GM18909 (cell line): ENCODE measurements at regions not wholly inside any gene's neighbourhood (a gene's known extent, or its start where the extent isn't known, plus 50 kb on each side); places are given as distances from the start of the nearest gene placed in this dataset.

Experiments
- ATAC-seq: cut with Tn5 transposase; IDR thresholded peaks from one replicate; pipeline ENCODE4 v1.9.1; 2021; ENCODE audit warnings: mild to moderate bottlenecking; ENCODE audit not compliant: unreplicated experiment, poor library complexity

DNA sequence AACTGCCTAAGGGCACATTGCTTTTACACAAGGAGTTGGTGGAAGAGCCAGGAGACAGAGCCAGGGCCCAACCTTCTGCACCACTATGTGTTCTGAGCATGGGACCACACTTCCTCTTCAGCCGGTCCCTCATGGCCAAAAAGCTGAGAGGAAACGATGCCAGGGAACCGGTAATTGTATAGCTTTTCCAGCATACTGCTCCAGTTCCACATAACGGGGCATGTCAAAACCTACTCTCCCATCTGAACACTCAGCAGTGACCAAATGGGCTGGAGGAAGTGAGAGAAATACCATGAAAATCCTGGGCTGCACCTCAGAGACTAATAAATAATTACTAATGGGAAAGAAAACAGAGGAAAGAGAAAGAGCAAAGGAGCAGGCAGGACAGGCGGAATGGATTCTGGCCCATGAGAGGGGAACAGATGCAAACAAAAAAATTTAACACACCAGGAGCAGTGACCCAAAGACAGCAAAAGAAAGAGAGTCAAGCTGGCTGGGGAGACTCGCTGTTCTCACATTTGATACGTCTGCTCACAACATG is 52.0 kb upstream of the BMP2 start:
- no peak for ATAC-seq

DNA sequence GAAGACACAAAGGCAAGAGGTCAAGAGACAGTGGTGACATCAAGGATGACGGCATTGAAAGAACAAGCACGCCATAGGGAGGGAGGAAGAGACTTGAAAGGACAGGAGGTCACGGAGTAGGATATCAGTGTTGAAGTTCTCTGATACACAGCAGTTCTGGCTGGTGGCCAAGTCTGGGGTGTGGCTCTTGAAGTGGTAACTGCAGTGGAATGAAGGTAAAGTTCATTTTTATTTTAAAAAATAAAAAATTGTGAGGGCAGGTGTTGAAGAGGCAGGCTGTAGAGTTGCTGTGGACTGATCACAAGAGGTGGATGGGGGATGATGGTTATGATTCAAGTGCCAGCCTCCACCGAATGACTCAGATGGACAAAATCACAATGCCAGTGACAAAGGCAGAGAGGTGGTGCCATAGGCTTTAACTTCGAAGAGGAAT is 53.2 kb upstream of the BMP2 start:
- no peak for ATAC-seq

DNA sequence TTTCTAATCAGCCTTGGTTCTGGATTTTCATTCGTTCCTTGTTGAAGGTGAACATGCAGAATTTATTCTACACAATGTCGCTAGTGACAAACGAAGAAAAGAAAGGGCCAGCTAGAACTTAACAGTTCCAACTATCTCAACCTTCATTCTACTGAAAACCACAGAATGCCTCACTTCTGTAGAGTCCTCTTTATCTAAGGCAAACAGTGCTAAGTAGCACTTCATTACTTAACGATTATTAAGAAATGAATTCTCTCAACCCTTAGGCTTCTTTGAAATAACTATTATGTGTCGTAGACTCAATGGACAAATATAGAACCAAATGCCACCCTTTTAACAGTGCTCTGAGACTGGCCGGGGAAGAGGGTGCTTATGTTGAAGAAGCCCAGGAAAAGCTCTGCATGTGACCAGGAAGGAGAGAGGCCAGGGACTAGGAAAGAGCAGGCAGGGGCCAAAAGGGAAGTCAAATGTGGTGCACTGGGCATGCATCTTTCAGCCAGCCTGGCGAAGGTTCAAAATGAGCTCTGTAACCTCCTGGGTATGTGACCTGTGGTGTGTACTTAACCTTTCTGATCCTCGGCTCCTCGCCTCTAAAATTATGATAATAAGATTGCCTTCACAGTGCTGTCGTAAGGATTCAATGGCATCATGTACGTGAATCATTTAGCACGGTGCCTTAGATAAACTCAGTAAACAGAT is 55.4 kb upstream of the BMP2 start:
- ATAC-seq: no peak

- no peak for ATAC-seq
These were observed 57.4 kb upstream of the BMP2 start for GRCh38 chr20:6709910-6710595.

DNA sequence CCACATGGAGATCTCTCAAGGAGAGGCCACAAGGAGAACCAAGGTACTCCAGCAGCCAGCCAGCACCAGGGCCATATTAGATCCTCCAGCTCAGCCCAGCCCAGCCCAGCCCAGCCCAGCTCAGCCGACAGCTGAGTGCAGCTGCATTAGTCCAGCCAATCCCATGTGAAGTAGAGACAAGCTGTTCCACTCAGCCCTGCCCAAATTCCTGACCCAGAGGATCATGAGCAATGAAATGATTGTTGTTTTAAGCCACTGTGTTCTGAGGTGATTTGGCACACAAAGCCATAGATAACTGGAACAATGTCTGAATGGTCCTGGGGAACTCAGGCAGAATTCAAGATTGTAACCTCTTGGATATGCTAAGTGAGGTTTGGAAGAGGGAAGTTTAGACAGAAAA is 59.5 kb upstream of the BMP2 start:
- no peak for ATAC-seq

- peak; percentile 48 for ATAC-seq
These were observed 60.1 kb upstream of the BMP2 start for GRCh38 chr20:6707321-6707831.

GRCh38 chr20:6705926-6706548 is 61.4 kb upstream of the BMP2 start:
- no peak for ATAC-seq

- ATAC-seq: no peak
These were observed 62.2 kb upstream of the BMP2 start for GRCh38 chr20:6705106-6705766.

DNA sequence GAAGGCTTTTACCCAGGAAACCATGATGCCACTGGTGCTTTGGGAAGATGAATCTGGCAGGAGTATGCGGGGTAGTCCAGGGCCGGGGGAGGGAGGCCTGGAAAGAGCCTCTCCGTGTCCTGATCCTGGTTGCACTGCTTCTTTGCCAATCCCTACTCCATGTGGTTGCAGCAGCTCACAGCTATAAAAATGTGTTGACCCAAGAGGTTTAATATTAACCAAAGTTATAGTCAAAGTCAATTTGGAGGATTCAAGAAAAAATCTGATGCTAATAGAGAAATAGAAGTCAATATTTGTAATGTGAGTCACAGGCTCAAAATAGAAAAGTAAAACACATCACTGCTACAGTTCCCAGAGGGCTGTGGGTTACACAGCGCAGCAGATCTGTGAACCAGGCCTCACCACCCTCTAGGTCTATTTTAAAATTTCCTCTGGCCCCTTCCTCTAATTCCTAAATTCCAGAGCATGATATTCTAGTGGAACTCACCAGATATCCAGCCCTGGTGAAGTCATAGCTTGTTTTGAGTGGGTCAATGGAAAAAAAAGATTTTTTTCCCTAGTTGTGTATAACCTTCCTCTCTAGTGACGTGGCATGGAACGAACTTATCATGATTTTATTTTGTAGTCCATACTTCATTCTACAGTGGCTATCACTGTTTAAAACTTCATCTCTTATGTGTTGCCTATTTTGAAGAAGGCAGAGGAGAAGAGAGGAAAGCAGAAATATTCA is 63.2 kb upstream of the BMP2 start:
- peak; percentile 30 for ATAC-seq

- ATAC-seq: no peak
These were observed 63.8 kb upstream of the BMP2 start for GRCh38 chr20:6703656-6704055.

GRCh38 chr20:6703047-6703446 is 64.4 kb upstream of the BMP2 start:
- no peak for ATAC-seq

GRCh38 chr20:6702144-6702543 is 65.3 kb upstream of the BMP2 start:
- ATAC-seq: no peak

DNA sequence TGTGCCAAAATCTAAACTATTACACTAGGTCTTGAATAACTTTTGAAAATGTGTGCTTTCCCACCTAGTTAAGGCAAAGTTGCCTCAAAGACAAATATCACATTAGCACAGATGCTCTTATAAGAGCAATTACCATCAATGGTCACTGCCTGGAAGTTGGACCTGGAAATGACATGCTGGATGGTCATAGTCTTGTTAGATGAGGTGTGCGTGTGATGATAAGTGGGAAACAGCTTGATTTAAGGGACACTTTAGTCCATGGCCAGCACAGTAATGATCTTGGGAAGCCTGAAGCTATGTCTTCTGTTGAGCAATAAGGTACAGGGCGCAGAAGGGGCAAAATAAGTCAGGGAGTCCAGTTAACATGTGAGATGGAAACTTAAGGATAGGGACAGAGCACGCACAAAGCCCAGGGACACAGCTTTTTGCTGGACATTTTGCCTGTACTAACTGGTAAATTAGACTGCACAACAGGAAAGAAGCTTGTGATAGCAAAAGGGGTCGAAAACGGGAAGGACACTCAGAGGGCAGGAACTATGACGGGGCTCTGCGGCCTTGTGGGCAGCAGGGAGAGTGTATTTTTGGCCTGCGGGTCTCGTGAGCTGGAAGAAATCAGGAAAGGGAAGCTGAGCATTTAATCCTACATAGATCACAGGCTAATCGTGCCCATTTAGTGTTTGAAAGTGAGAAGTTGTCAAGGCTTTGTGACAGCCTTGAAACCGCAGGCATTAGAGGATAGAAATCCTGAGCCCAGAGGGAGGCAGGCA is 66.7 kb upstream of the BMP2 start:
- ATAC-seq: no peak

GRCh38 chr20:6699921-6700562 is 67.4 kb upstream of the BMP2 start:
- ATAC-seq: no peak

- ATAC-seq: no peak
These were observed 68.8 kb upstream of the BMP2 start for GRCh38 chr20:6698723-6699122.

- ATAC-seq: no peak
These were observed 69.4 kb upstream of the BMP2 start for GRCh38 chr20:6698056-6698455.

DNA sequence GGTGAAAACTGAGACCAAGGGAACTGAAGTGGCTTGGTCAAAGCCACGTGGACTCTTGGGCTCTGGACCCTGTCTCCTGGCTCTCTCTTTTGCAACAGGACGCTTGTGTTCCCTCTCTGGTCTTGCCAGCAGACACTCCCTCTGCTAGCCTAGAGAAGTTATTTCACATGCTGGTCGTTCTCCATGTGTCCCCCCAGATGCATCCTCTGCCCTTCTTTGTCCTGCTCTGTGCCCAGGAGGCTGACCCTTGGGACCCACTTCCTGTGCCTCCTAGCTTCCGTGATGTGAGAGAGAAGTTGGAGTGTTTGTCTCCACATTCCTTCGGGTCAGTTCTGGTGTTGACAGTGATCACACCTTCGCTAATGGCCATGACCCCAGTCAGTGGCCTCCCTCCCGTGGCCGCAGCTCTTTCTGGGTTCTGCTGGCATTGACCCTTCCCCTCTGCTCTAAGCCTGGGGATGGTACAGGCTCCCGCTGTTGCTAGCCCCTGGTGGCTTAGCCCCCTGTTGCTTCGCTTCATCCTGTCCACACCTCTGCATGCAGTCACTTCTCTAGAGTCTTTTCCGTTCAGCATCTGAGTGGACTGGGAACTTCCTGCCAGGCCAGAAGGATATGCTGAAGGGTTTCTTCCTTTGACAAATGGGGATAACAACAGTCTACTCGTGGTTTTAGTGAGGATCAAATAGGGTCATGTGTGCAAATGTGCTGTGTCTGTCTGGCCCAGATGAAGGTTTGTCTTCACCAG is 70.1 kb upstream of the BMP2 start:
- no peak for ATAC-seq

- ATAC-seq: no peak
These were observed 71.5 kb upstream of the BMP2 start for GRCh38 chr20:6696001-6696400.
